GM21381 (cell line): ENCODE measurements at regions not wholly inside any gene's neighbourhood (a gene's known extent, or its start where the extent isn't known, plus 50 kb on each side); places are given as distances from the start of the nearest gene placed in this dataset.

Source experiments
- ATAC-seq: cut with Tn5 transposase; IDR thresholded peaks from one replicate; pipeline ENCODE4 v1.9.1; 2021; ENCODE audit warnings: mild to moderate bottlenecking, moderate library complexity; ENCODE audit not compliant: unreplicated experiment

- ATAC-seq = no peak
Observed at GRCh38 chr2:129901754-129902415, 77.6 kb upstream of the RAB6C start.

GRCh38 chr2:129902731-129903585 is 76.5 kb upstream of the RAB6C start:
- no peak for ATAC-seq

GRCh38 chr2:129903586-129904425 is 75.7 kb upstream of the RAB6C start:
- ATAC-seq = no peak

- no peak for ATAC-seq
Observed at GRCh38 chr2:129904532-129905446, 74.7 kb upstream of the RAB6C start.

GRCh38 chr2:129905664-129906081 is 73.8 kb upstream of the RAB6C start:
- no peak for ATAC-seq

GRCh38 chr2:129906139-129906860 is 73.2 kb upstream of the RAB6C start:
- ATAC-seq = no peak

- ATAC-seq = no peak
Observed at GRCh38 chr2:129906861-129907235, 72.6 kb upstream of the RAB6C start.

- no peak for ATAC-seq
Observed at GRCh38 chr2:129907256-129907998, 72.0 kb upstream of the RAB6C start.

GRCh38 chr2:129908721-129909373 is 70.6 kb upstream of the RAB6C start:
- ATAC-seq = no peak

- ATAC-seq = no peak
Observed at GRCh38 chr2:129909651-129910418, 69.6 kb upstream of the RAB6C start.

- ATAC-seq = no peak
Observed at GRCh38 chr2:129910446-129911362, 68.8 kb upstream of the RAB6C start.

- ATAC-seq = no peak
Observed at GRCh38 chr2:129911363-129912065, 68.0 kb upstream of the RAB6C start.

- no peak for ATAC-seq
Observed at GRCh38 chr2:129912066-129912820, 67.2 kb upstream of the RAB6C start.

- no peak for ATAC-seq
Observed at GRCh38 chr2:129912871-129913694, 66.4 kb upstream of the RAB6C start.
